ENCODE measurements at regions not wholly inside any gene's neighbourhood (a gene's known extent, or its start where the extent isn't known, plus 50 kb on each side); places are given as distances from the start of the nearest gene placed in this dataset.
"Not testable (repeated sequence)": the region's sequence is repeated elsewhere in the genome, so short reads cannot be mapped to it uniquely, and the experiment has no call there.

- DNase-seq (ENCODE audit: low spot score) = peak; percentile 67
These were observed 167.0 kb downstream of the EBLN2 start for GRCh38 chr3:73228437-73228836.

DNA sequence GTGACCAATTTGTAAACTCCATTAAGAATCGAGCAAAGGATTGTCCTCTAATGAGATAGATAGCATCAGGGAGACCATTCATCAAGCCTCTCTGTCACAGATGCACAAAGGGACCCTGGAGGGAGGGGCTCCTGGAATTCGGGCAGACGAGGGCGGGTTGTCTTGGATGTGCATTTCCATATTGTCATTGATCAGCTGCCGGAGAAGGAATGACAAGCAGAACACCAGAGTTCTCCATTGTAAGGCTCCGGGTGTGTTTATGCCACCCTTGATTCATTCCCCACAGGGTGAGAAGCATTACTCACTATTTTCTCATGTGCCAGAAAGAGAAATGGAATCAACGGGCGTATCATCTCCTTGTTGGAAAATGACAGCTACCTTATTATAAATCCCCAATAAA lies 167.5 kb downstream of the EBLN2 start:
- no peak for DNase-seq (ENCODE audit: low spot score)

DNA sequence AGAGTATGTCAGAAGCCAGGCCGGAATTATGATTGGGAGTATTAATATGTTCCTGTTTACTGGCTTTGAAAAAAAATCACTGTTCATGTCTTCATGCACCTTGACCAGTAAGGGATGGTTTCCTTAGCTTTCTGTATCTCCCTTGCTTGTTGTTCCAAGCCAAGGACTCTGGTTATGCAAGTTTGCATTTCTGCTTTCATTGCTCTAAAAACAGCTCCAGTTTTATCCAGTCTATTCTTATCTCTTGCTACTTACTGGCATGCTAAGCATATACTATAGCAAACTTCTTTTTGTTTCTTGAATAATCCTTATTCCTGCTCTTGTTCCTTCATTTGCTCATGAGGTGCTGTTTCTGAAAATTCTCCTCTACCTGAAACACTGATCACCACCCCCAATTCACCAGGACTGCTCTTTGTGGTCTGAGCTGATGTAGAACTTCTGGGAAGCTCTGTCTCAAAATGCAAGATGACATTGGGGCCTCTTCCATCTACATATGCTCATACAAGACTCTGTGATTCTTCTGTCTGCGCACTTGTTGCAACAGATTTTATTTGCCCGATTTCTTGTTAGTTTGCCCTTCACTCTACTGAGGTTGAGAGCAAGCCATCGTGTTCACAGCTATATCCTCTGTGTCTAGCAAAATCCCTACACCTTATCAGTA lies 173.0 kb downstream of the EBLN2 start:
- DNase-seq (ENCODE audit: low spot score) = no peak

GRCh38 chr3:73235768-73236167 lies 174.3 kb downstream of the EBLN2 start:
- no peak for DNase-seq (ENCODE audit: low spot score)

DNA sequence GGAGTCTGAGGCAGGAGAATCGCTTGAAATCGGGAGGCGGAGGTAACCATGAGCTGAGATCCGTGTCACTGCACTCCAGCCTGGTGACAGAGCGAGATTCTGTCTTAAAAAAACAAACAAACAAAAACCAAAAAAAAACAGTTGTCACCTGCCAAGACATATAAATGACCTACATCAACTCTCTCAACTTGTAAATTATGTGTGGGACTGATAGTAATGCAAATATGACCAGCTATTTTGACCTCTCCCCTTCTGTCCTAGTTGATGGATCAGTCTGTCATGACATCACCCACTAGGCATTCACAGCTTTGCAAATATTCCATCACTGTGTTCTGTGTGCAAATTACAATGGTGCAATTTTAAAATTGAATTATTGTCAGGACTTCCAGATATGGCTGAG lies 175.4 kb downstream of the EBLN2 start:
- DNase-seq (ENCODE audit: low spot score) = no peak

DNA sequence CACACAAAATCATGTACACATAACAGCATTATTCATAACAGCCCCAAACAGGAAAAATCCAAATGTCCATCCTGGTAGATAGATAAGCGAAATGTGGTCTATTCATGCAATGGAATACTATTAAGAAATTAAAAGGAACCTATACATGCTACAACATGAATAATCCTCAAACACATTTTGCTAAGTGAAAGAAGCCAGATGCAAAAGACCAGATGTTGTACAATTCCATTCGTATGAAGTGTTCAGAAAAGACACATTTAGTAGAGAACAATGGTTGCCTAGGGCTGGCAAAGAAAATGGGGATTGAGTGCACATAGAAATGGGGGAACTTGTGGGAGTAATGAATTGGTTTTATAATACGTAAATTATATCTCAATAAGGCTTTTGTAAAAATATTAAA lies 182.3 kb downstream of the EBLN2 start:
- DNase-seq (ENCODE audit: low spot score) = no peak

DNA sequence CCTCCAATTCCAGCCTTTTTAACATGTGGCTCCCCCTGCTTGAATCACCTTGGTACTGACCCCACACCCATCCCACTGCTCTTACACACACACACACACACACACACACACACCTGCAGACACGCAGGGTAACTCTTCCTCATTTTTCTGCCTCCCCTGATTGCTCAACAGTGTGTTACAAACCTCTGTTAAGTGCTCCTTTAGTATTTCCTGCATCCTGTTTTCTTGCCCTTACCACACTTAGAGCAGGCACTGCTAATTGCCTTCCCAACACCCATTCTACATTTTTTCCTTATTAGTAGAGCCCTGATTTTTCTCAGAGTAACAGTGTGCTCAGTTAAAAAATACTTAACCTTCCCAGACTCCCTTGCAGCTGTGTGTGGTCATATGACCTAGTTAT lies 184.0 kb downstream of the EBLN2 start:
- DNase-seq (ENCODE audit: low spot score) = no peak

- no peak for DNase-seq (ENCODE audit: low spot score)
These were observed 187.6 kb downstream of the EBLN2 start for GRCh38 chr3:73249047-73249446.

DNA sequence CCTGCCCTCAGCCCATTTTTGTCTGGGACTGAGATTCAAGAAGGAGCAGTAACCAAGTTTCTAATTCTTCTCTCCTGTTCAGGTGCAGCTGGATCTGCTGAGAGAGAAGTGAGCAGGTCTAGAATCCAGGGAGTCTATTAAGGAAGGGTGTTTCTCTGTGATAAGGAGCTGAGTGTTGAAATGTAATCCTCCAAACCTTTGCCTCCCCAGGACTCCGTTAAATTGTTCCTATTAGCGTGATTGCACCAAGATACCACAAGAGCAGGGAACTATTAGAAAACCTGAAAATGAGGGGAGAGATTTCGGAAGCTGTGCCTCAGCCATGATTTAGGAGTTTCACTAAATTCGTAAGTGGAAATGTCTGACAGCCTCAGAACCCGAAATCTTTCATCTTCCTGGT lies 192.6 kb downstream of the EBLN2 start:
- no peak for DNase-seq (ENCODE audit: low spot score)

DNA sequence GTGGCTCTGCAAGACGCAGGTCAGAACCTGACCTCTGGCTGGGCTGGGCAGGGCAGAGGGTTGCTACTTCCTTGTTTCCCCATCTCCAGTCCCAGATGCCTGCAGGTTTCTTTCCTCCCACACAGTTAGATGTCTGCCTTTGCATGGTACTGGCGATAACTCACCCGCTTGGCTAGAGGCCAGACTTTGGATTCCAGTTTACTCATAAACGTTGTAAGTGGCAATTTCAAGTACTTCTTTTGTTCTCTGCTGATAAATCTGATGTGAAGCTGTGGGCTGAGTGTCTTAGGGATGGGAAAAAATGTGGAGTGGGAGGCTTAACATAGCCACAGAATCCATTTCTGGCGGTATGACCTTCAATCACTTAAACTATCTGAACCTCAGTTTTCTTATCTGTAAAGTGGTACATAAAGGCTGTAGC lies 194.2 kb downstream of the EBLN2 start:
- peak; percentile 50 for DNase-seq (ENCODE audit: low spot score)

DNA sequence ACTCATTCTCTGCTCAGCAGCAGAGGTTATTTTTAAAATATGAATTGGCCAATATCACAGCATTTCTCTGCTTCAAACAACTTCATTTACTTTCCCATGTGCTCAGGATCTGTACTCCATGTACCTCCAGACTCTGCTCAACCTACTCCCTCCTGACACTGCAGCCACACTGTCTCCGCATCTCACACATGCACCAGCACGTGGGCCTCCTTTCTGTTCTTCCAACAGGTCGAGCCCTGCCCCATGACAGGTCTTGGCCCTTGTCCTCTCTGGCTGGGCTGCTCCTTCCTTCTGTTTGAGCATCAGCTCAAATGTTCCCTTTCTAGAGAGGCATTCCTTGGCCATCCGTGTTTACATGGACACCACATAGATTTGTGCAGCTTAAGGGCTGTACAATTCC lies 195.7 kb downstream of the EBLN2 start:
- no peak for DNase-seq (ENCODE audit: low spot score)

DNA sequence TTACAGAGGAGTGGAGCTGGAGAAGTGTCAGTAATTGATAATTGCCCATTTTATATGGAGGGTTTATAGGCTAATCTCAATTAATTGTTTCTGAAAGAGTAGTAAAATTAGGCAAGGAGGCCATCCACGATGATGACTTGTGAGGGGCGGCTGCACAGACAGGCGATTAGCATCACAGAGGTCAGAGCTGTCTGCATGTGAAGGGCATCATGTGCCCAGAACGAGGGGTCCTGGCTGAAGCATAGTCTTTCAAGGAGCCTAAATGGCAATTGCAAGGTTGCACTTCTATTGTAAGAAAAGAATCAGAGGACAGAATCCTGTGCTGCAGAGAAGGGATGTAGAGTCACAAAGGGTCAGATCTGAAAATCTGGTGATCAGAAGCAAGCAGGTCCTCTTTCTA lies 196.6 kb downstream of the EBLN2 start:
- no peak for DNase-seq (ENCODE audit: low spot score)

GRCh38 chr3:73259291-73259690 lies 197.8 kb downstream of the EBLN2 start:
- DNase-seq (ENCODE audit: low spot score) = no peak

DNA sequence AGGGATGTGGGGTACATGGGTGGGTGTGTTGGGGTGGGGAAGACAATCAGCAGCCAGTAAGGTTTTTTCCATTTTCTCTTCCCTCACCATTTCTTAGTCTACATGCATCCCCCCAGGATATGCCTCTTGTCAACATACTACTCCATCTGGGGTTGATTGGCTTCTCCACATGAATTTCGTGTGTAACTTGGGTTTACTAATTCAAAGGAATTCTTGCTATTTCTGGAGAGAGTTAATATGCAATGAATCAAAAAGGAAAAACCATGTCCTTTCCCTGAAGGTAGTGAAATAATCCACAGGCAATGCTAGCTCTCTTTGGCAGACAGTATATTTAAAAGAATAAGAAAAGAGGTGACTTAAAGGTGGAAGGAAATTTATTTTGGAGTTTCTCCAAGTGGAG lies 198.4 kb downstream of the EBLN2 start:
- DNase-seq (ENCODE audit: low spot score) = peak; percentile 52

GRCh38 chr3:73266558-73266957 lies 205.1 kb downstream of the EBLN2 start:
- not testable (repeated sequence) for DNase-seq (ENCODE audit: low spot score)

GRCh38 chr3:73269126-73269525 lies 207.7 kb downstream of the EBLN2 start:
- DNase-seq (ENCODE audit: low spot score) = not testable (repeated sequence)

GRCh38 chr3:73270839-73271483 lies 209.5 kb downstream of the EBLN2 start:
- peak; percentile 54 for DNase-seq (ENCODE audit: low spot score)

- DNase-seq (ENCODE audit: low spot score) = no peak
These were observed 211.9 kb downstream of the EBLN2 start for GRCh38 chr3:73273341-73273740.

- no peak for DNase-seq (ENCODE audit: low spot score)
These were observed 219.3 kb downstream of the EBLN2 start for GRCh38 chr3:73280746-73281145.

DNA sequence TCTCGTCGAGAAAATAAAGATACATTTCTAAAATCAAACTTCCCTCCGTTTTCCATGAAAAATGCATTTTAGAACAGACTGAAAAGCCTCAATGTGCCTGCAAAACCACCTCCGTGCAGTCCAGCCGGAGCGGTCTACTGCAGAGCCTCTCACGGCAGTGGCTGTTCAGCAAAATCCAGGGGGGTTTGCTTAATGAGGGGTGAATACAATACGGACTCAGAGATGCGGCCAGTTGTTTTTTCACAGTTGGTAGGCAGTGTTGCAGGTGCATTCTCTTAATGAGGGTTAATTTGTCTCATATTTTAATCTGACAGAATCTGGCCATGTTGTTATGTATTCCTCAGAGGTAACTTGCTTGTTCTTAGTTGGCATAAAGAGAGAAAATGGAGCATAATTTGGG lies 223.0 kb downstream of the EBLN2 start:
- no peak for DNase-seq (ENCODE audit: low spot score)

DNA sequence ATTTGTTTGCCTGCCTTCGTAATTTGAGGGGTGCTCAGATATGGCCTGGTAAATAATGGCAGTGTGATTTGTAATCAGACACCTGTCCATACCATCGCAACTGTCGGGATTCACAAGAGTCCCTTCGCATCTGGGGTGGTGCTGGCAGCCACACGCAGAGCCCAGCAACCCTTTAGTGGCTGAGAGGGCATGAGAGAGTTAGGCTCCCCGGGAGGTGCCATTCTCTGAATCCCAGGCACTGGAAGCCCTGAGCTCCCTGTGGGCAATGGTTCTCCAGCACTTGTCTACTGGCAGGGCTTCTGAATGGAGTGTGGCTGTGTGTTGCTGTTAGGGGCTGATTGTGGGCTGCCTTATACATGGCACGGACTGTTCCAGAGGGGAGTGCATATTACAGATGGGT lies 230.1 kb downstream of the EBLN2 start:
- no peak for DNase-seq (ENCODE audit: low spot score)

GRCh38 chr3:73292220-73292619 lies 230.8 kb downstream of the EBLN2 start:
- DNase-seq (ENCODE audit: low spot score) = no peak

GRCh38 chr3:73294537-73294936 lies 233.1 kb downstream of the EBLN2 start:
- DNase-seq (ENCODE audit: low spot score) = no peak

All from AG08395 (cell line).